ENCODE measurements at regions not wholly inside any gene's neighbourhood (a gene's known extent, or its start where the extent isn't known, plus 50 kb on each side); places are given as distances from the start of the nearest gene placed in this dataset.

DNA sequence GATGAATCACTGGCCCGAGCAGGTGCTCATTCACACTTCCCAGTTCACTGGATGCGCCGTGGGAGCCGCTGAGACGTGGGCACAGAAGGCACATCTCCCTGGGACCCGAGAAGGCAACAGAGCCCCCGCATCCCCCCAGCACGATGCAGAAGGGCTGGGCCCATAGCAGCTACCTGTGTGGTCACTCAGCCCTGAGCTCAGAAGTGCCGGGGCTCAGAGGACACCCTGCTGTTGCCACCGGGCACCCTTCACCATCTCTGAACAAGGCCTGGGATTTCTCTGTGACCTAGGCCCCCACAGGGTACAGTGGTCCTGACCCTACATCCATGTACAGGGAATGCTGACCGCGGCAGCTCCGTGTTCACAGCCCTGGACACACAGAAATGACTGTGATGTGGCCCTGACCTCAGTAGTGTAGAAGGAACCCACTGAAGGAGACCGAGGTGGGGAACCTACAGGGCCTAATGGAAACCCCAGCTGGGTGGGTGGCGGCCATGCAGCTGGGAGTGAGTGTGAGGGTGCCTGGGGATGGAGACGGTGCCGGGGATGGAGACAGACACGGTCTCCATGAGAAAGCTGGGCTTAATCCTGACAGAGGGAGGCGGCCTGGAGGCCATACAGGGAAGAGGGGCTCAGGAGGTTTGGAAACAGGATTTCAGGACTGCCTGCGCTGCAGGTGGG, 111.9 kb upstream of the OTOS start:
- no peak for TF ChIP-seq FOS (IDR thresholded peaks at IDR 0.05; ENCODE audit: low read depth, low read length)
- TF ChIP-seq, protein P1, sequence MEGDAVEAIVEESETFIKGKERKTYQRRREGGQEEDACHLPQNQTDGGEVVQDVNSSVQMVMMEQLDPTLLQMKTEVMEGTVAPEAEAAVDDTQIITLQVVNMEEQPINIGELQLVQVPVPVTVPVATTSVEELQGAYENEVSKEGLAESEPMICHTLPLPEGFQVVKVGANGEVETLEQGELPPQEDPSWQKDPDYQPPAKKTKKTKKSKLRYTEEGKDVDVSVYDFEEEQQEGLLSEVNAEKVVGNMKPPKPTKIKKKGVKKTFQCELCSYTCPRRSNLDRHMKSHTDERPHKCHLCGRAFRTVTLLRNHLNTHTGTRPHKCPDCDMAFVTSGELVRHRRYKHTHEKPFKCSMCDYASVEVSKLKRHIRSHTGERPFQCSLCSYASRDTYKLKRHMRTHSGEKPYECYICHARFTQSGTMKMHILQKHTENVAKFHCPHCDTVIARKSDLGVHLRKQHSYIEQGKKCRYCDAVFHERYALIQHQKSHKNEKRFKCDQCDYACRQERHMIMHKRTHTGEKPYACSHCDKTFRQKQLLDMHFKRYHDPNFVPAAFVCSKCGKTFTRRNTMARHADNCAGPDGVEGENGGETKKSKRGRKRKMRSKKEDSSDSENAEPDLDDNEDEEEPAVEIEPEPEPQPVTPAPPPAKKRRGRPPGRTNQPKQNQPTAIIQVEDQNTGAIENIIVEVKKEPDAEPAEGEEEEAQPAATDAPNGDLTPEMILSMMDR (conservative IDR thresholded peaks at IDR 0.05; ENCODE audit: low read depth, low read length), result no peak
- no peak for TF ChIP-seq CHD1 (IDR thresholded peaks at IDR 0.05; ENCODE audit: low read depth, low read length)
- no peak for TF ChIP-seq CEBPB (IDR thresholded peaks at IDR 0.05; ENCODE audit: low read depth, low read length)
- no peak for TF ChIP-seq SMC3 (IDR thresholded peaks at IDR 0.05; ENCODE audit: low read depth, low read length)
- TF ChIP-seq POLR2A (IDR thresholded peaks at IDR 0.05; ENCODE audit: low read depth, low read length), result no peak
- TF ChIP-seq MXI1 (IDR thresholded peaks at IDR 0.05; ENCODE audit: borderline replicate concordance, low read depth, low read length), result no peak
- TF ChIP-seq BHLHE40 (IDR thresholded peaks at IDR 0.05; ENCODE audit: low read depth, low read length), result no peak
- TF ChIP-seq NFE2L2 (IDR thresholded peaks at IDR 0.05; ENCODE audit: low read depth, low read length), result no peak
- TF ChIP-seq RCOR1 (IDR thresholded peaks at IDR 0.05; ENCODE audit: insufficient replicate concordance, low read length), result no peak
- no peak for TF ChIP-seq RAD21 (IDR thresholded peaks at IDR 0.05; ENCODE audit: low read length)
- no peak for TF ChIP-seq MAZ (IDR thresholded peaks at IDR 0.05; ENCODE audit: borderline replicate concordance, low read depth, low read length)
- TF ChIP-seq, protein P2, sequence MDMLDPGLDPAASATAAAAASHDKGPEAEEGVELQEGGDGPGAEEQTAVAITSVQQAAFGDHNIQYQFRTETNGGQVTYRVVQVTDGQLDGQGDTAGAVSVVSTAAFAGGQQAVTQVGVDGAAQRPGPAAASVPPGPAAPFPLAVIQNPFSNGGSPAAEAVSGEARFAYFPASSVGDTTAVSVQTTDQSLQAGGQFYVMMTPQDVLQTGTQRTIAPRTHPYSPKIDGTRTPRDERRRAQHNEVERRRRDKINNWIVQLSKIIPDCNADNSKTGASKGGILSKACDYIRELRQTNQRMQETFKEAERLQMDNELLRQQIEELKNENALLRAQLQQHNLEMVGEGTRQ (IDR thresholded peaks at IDR 0.05; ENCODE audit: low read depth, low read length), result no peak

Data from IMR-90 (cell line).